Liver (tissue), 8 donors: ENCODE measurements at regions not wholly inside any gene's neighbourhood (a gene's known extent, or its start where the extent isn't known, plus 50 kb on each side); places are given as distances from the start of the nearest gene placed in this dataset.
"Not testable (repeated sequence)": the region's sequence is repeated elsewhere in the genome, so short reads cannot be mapped to it uniquely, and the experiment has no call there.

Experiments used
- DNase-seq: peaks from one replicate; pipeline ENCODE4 v3.0.0-alpha.2; 2017; ENCODE audit warnings: low spot score
- H3K27ac ChIP-seq, 2 donors: one replicate each; pipeline ENCODE4 v1.7.0; 2013; ENCODE audit warnings: inconsistent platforms in 2 of 2, low read length in 2 of 2, control low read depth in 1 of 2, low read depth in 1 of 2, mild to moderate bottlenecking in 1 of 2
- H3K27me3 ChIP-seq, 4 donors: one replicate each; pipeline versions ENCODE4 v1.6.1 to v1.7.0; 2013; ENCODE audit warnings: low read length in 3 of 4, inconsistent platforms in 1 of 4, mild to moderate bottlenecking in 1 of 4, moderate library complexity in 1 of 4; ENCODE audit not compliant: control insufficient read depth in 4 of 4, insufficient read depth in 4 of 4
- H3K36me3 ChIP-seq, 4 donors: one replicate each; pipeline versions ENCODE4 v1.6.1 to v1.7.0; 2013; ENCODE audit warnings: low read length in 3 of 4, mild to moderate bottlenecking in 3 of 4, low read depth in 1 of 4, moderate library complexity in 1 of 4; ENCODE audit not compliant: control insufficient read depth in 4 of 4, insufficient read depth in 3 of 4
- H3K4me1 ChIP-seq, 4 donors: one replicate each; pipeline versions ENCODE4 v1.6.1 to v1.7.0; 2013; ENCODE audit warnings: low read length in 3 of 4, mild to moderate bottlenecking in 3 of 4, moderate library complexity in 1 of 4; ENCODE audit not compliant: control insufficient read depth in 4 of 4, insufficient read depth in 4 of 4
- H3K4me3 ChIP-seq, 3 donors: one replicate each; pipeline versions ENCODE4 v1.6.1 to v1.7.0; 2013; ENCODE audit warnings: low read length in 3 of 3, control low read depth in 1 of 3, low read depth in 1 of 3, mild to moderate bottlenecking in 1 of 3
- H3K9ac ChIP-seq, 2 donors: one replicate each; pipeline ENCODE4 v1.7.0; 2013; ENCODE audit warnings: low read length in 2 of 2, mild to moderate bottlenecking in 2 of 2, moderate library complexity in 2 of 2, control low read depth in 1 of 2, low read depth in 1 of 2
- H3K9me3 ChIP-seq, 4 donors: one replicate each; pipeline versions ENCODE4 v1.6.1 to v1.7.0; 2013; ENCODE audit warnings: low read length in 3 of 4; ENCODE audit not compliant: control insufficient read depth in 4 of 4
- CTCF ChIP-seq: fragments of 150-350 bp; IDR thresholded peaks from 2 replicates; pipeline ENCODE4 v1.5.1; 2017; ENCODE audit warnings: improper control_type of control experiment, low read depth, low read length; ENCODE audit not compliant: missing input control
- HNF4A ChIP-seq, 2 donors: conservative IDR thresholded peaks; 2 replicates each; pipeline ENCODE4 v1.6.1; 2016; ENCODE audit warnings: antibody characterized with exemption in 2 of 2, mild to moderate bottlenecking in 2 of 2
- HNF4G ChIP-seq: IDR thresholded peaks from 2 replicates; pipeline ENCODE4 v1.6.1; 2016; ENCODE audit warnings: antibody characterized with exemption
- MAX ChIP-seq: IDR thresholded peaks from 2 replicates; pipeline ENCODE4 v1.6.1; 2016; ENCODE audit warnings: antibody characterized with exemption
- NR2F2 ChIP-seq: IDR thresholded peaks from 2 replicates; pipeline ENCODE4 v1.6.1; 2016; ENCODE audit warnings: antibody characterized with exemption
- REST ChIP-seq: IDR thresholded peaks from 2 replicates; pipeline ENCODE4 v1.6.1; 2016; ENCODE audit warnings: antibody characterized with exemption, mild to moderate bottlenecking
- ZBTB33 ChIP-seq: IDR thresholded peaks from 2 replicates; pipeline ENCODE4 v1.6.1; 2016; ENCODE audit warnings: antibody characterized with exemption
- WGBS: extraction: QIAGEN DNeasy Blood & Tissue Kit; methylation state at CpG from one replicate; pipeline ENCODE4 v1.1.7; 2013; 5-methylcytosine and 5-hydroxymethylcytosine counted together
- donor health status: healthy.
- donor health status: healthy.
- donor health status: healthy.
- donor health status: healthy.
- donor health status: healthy.

GRCh38 chr10:15954188-15954587 is 93.9 kb upstream of the MINDY3 start:
- Histone ChIP-seq H3K36me3 (no peaks in the 10 kb centered on the region), H3K9ac (no peak overlapping the region), H3K27me3 (no peaks in the 10 kb centered on the region), H3K27ac (no peak overlapping the region), H3K9me3 (no peaks in the 10 kb centered on the region), H3K4me1 (no peaks in the 10 kb centered on the region), H3K4me3 (no peak overlapping the region)
- DNase-seq = no peak
- TF ChIP-seq ZBTB33 = no peak
- 65% methylated on average over 4 of the region's 4 CpGs for WGBS

GRCh38 chr10:15960277-15960676 is 100.0 kb upstream of the MINDY3 start:
- 65% methylated on average over 5 of the region's 5 CpGs for WGBS
- no peak overlapping the region for H3K27ac ChIP-seq

GRCh38 chr10:15972736-15973135 is 112.4 kb upstream of the MINDY3 start:
- not testable (repeated sequence) for DNase-seq, H3K9me3 ChIP-seq, H3K9ac ChIP-seq, H3K27ac ChIP-seq, H3K4me3 ChIP-seq, H3K27me3 ChIP-seq, H3K36me3 ChIP-seq, H3K4me1 ChIP-seq
- WGBS = 73% methylated on average over 5 of the region's 5 CpGs

More at GRCh38 chr10:15960277-15960676, 100.0 kb upstream of the MINDY3 start:
- Histone ChIP-seq H3K9me3 (no peaks in the 10 kb centered on the region), H3K27me3 (no peaks in the 10 kb centered on the region), H3K36me3 (no peaks in the 10 kb centered on the region), H3K9ac (no peak overlapping the region), H3K4me3 (no peak overlapping the region), H3K4me1 (no peaks in the 10 kb centered on the region)
- no peak for DNase-seq
- TF ChIP-seq ZBTB33 (no peak), HNF4G (no peak), REST (no peak), HNF4A (conservative IDR thresholded peaks at IDR 0.05) (no peak), NR2F2 (no peak), MAX (no peak), CTCF (no peak)
